ENCODE measurements at regions not wholly inside any gene's neighbourhood (a gene's known extent, or its start where the extent isn't known, plus 50 kb on each side); places are given as distances from the start of the nearest gene placed in this dataset.

- no peak for TF ChIP-seq BRCA1 (IDR thresholded peaks at IDR 0.05; ENCODE audit: low read depth, low read length)
- no peak for TF ChIP-seq MAFK (IDR thresholded peaks at IDR 0.05; ENCODE audit: low read depth, low read length)
- no peak for TF ChIP-seq POLR2AphosphoS5 (IDR thresholded peaks at IDR 0.05; ENCODE audit: low read depth, low read length)
Observed at GRCh38 chr5:82596451-82596850, 318.3 kb upstream of the RPS23 start (continued).

Data from H1 (cell line).